OCI-LY7 (cell line): ENCODE measurements at regions not wholly inside any gene's neighbourhood (a gene's known extent, or its start where the extent isn't known, plus 50 kb on each side); places are given as distances from the start of the nearest gene placed in this dataset.

Source experiments
- CTCF ChIP-seq: fragments of 200-600 bp; sonication (generic); conservative IDR thresholded peaks from 2 replicates; pipeline ENCODE4 v1.5.1; 2014; ENCODE audit warnings: mild to moderate bottlenecking, antibody characterized with exemption, low read length, moderate library complexity, mixed read lengths
- EZH2phosphoT487 ChIP-seq: fragments of 200-600 bp; sonication (generic); IDR thresholded peaks from 2 replicates; pipeline ENCODE4 v1.6.1; 2018; ENCODE audit warnings: low read depth, borderline replicate concordance, mild to moderate bottlenecking, mixed run types, antibody characterized with exemption, low read length, moderate library complexity, mixed read lengths

- no peak for TF ChIP-seq CTCF
- no peak for TF ChIP-seq EZH2phosphoT487
These were observed 274.3 kb upstream of the FOXQ1 start for GRCh38 chr6:1037430-1038202.
